OCI-LY1 (cell line): ENCODE measurements at regions not wholly inside any gene's neighbourhood (a gene's known extent, or its start where the extent isn't known, plus 50 kb on each side); places are given as distances from the start of the nearest gene placed in this dataset.

ENCODE experiments used
- H2AFZ ChIP-seq: fragments of 200-600 bp; sonication (generic), shearing (Covaris generic); 2 replicates; pipeline ENCODE4 v1.6.0; 2014; ENCODE audit warnings: antibody characterized with exemption, mild to moderate bottlenecking, low read length
- H3F3A ChIP-seq: fragments of 200-600 bp; sonication (generic), shearing (Covaris generic); 2 replicates; pipeline ENCODE4 v1.6.0; 2014; ENCODE audit warnings: mild to moderate bottlenecking, antibody characterized with exemption, low read length, moderate library complexity; ENCODE audit not compliant: insufficient read depth
- H3K27ac ChIP-seq: fragments of 200-600 bp; sonication (generic); 2 replicates; pipeline ENCODE4 v1.5.1; 2014; ENCODE audit warnings: low read length, mixed run types, mild to moderate bottlenecking, low read depth; ENCODE audit not compliant: poor library complexity, severe bottlenecking
- H3K27me3 ChIP-seq: fragments of 200-600 bp; sonication (generic); 2 replicates; pipeline ENCODE4 v1.6.0; 2014; ENCODE audit warnings: antibody characterized with exemption, mild to moderate bottlenecking, low read length, moderate library complexity; ENCODE audit not compliant: insufficient read depth
- H3K36me3 ChIP-seq: fragments of 200-600 bp; sonication (generic); 2 replicates; pipeline ENCODE4 v1.6.1; 2014; ENCODE audit warnings: mild to moderate bottlenecking, antibody characterized with exemption, low read length, moderate library complexity, mixed read lengths; ENCODE audit not compliant: insufficient read depth
- H3K4me1 ChIP-seq: fragments of 200-600 bp; sonication (generic); 2 replicates; pipeline ENCODE4 v1.5.1; 2014; ENCODE audit warnings: mild to moderate bottlenecking, low read length, moderate library complexity; ENCODE audit not compliant: insufficient read depth, severe bottlenecking
- H3K4me2 ChIP-seq: fragments of 200-600 bp; sonication (generic), shearing (Covaris generic); 2 replicates; pipeline ENCODE4 v1.6.1; 2014; ENCODE audit warnings: low read length
- H3K4me3 ChIP-seq: fragments of 200-600 bp; sonication (generic); 2 replicates; pipeline ENCODE4 v1.5.1; 2014; ENCODE audit warnings: low read length, low read depth, mild to moderate bottlenecking, mixed read lengths; ENCODE audit not compliant: poor library complexity, severe bottlenecking
- H3K79me2 ChIP-seq: fragments of 200-600 bp; shearing (Covaris generic); 2 replicates; pipeline ENCODE4 v1.6.1; 2016; ENCODE audit warnings: mixed run types, low read length, mixed read lengths; ENCODE audit not compliant: insufficient read depth
- H3K9ac ChIP-seq: fragments of 200-600 bp; sonication (generic), shearing (Covaris generic); 2 replicates; pipeline ENCODE4 v1.6.1; 2014; ENCODE audit warnings: mild to moderate bottlenecking, low read length, mixed read lengths
- H3K9me2 ChIP-seq: fragments of 200-600 bp; sonication (generic), shearing (Covaris generic); 2 replicates; pipeline ENCODE4 v1.6.1; 2014; ENCODE audit warnings: low read depth, mild to moderate bottlenecking, low read length, mixed read lengths
- H3K9me3 ChIP-seq: fragments of 200-600 bp; shearing (Covaris generic); 2 replicates; pipeline ENCODE4 v1.6.1; 2014; ENCODE audit warnings: low read length, mixed read lengths
- H4K20me1 ChIP-seq: fragments of 200-600 bp; sonication (generic), shearing (Covaris generic); 2 replicates; pipeline ENCODE4 v1.6.0; 2016; ENCODE audit warnings: mild to moderate bottlenecking, low read length; ENCODE audit not compliant: insufficient read depth
- EZH2 ChIP-seq: fragments of 200-600 bp; sonication (generic), shearing (Covaris generic); IDR thresholded peaks from 2 replicates; pipeline ENCODE4 v1.8.0; 2017; ENCODE audit warnings: borderline replicate concordance, mixed run types, mild to moderate bottlenecking, antibody characterized with exemption, low read length, moderate library complexity, mixed read lengths
- TF ChIP-seq, protein P1 (sequence below): fragments of 200-600 bp; sonication (generic), shearing (Covaris generic); IDR thresholded peaks from 2 replicates; pipeline ENCODE4 v1.5.1; 2017; ENCODE audit warnings: mild to moderate bottlenecking, antibody characterized with exemption, low read length, moderate library complexity, mixed read lengths

DNA sequence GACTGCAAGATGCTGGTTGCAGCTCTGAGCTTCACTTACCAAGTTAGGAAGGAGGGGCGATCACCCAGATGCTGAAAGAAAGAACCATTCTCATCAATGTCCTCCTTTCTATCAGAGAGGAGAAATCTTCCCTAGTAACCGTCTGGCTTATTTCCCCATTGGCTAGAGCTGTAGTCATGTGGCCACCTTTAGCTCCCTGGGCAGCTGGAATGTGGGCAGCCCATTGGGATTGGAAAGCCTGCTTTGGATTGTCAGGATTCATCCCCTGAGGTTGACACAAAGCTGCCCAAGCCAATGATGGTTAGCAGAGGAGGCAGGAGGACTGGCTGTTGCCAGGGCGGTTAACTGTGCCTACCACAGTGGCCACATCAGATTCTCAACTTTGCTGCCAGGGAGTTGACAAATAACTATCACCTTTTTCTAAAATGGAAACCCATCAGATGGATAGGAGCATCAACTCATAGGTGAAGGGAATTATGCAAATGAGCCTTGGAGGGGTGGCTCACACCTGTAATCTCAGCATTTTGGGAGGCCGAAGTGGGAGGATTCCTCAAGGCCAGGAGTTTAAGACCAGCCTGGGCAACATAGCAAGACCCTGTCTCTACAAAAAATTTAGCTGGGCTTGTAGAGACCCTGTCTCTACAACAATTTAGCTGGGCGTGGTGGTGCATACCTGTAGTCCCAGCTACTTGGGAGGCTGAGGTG lies 206.4 kb upstream of the GALNT17 start:
- Histone ChIP-seq H3K79me2 (no peaks in the 10 kb centered on the region), H3K9me3 (no peaks in the 10 kb centered on the region), H3K27me3 (no peaks in the 10 kb centered on the region), H3K36me3 (no peaks in the 10 kb centered on the region), H2AFZ (no peak overlapping the region), H3K4me3 (no peak overlapping the region), H3K9ac (no peak overlapping the region), H3K27ac (no peak overlapping the region), H3F3A (no peaks in the 10 kb centered on the region), H3K4me1 (no peaks in the 10 kb centered on the region), H3K4me2 (no peak overlapping the region), H4K20me1 (no peaks in the 10 kb centered on the region), H3K9me2 (no peaks in the 10 kb centered on the region)
- TF ChIP-seq, protein P1, sequence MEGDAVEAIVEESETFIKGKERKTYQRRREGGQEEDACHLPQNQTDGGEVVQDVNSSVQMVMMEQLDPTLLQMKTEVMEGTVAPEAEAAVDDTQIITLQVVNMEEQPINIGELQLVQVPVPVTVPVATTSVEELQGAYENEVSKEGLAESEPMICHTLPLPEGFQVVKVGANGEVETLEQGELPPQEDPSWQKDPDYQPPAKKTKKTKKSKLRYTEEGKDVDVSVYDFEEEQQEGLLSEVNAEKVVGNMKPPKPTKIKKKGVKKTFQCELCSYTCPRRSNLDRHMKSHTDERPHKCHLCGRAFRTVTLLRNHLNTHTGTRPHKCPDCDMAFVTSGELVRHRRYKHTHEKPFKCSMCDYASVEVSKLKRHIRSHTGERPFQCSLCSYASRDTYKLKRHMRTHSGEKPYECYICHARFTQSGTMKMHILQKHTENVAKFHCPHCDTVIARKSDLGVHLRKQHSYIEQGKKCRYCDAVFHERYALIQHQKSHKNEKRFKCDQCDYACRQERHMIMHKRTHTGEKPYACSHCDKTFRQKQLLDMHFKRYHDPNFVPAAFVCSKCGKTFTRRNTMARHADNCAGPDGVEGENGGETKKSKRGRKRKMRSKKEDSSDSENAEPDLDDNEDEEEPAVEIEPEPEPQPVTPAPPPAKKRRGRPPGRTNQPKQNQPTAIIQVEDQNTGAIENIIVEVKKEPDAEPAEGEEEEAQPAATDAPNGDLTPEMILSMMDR = no peak
- TF ChIP-seq EZH2 = no peak

GRCh38 chr7:70926666-70927065 lies 205.3 kb upstream of the GALNT17 start:
- no peaks in the 10 kb centered on the region for H3K36me3 ChIP-seq
- H3K79me2 ChIP-seq = no peaks in the 10 kb centered on the region
- no peak overlapping the region for H2AFZ ChIP-seq
- no peak overlapping the region for H3K4me2 ChIP-seq
- H4K20me1 ChIP-seq = no peaks in the 10 kb centered on the region
- no peaks in the 10 kb centered on the region for H3K4me1 ChIP-seq
- no peaks in the 10 kb centered on the region for H3F3A ChIP-seq
- H3K27me3 ChIP-seq = no peaks in the 10 kb centered on the region
- TF ChIP-seq EZH2 = no peak
- TF ChIP-seq, protein P1 = no peak
- no peaks in the 10 kb centered on the region for H3K9me2 ChIP-seq
- no peaks in the 10 kb centered on the region for H3K9me3 ChIP-seq
- no peak overlapping the region for H3K9ac ChIP-seq
- no peak overlapping the region for H3K27ac ChIP-seq
- H3K4me3 ChIP-seq = no peak overlapping the region

DNA sequence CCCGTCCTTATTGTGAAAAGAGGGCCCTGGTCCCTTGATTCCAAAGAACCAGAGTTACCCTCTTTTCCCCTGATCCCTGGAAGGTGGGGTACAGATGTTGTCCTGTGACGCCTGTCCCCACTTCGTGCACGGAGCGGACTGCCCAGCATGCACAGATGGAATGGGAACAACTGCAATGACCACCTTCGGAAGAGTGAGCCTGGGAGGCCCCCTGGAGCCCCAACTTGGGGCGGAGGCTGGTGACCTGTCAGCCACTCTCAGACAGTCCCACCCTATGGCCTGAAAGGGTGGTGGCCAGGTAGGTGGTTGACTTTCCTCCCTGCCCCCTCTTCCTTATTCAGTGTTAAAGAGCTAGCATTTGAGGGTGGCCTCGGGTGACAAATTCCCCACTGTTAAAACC lies 196.6 kb upstream of the GALNT17 start:
- no peak overlapping the region for H3K9ac ChIP-seq
- H3K27me3 ChIP-seq = peaks cover 9% of the 10 kb centered on the region; the same call in 1 of the 2 replicates
- TF ChIP-seq, protein P1 = no peak
- no peaks in the 10 kb centered on the region for H4K20me1 ChIP-seq
- no peaks in the 10 kb centered on the region for H3K4me1 ChIP-seq
- no peaks in the 10 kb centered on the region for H3K36me3 ChIP-seq
- H3K4me3 ChIP-seq = no peak overlapping the region
- no peaks in the 10 kb centered on the region for H3F3A ChIP-seq
- no peaks in the 10 kb centered on the region for H3K9me2 ChIP-seq
- H3K4me2 ChIP-seq = no peak overlapping the region
- no peak overlapping the region for H2AFZ ChIP-seq
- no peaks in the 10 kb centered on the region for H3K79me2 ChIP-seq
- H3K9me3 ChIP-seq = no peaks in the 10 kb centered on the region
- no peak overlapping the region for H3K27ac ChIP-seq
